ENCODE measurements at regions not wholly inside any gene's neighbourhood (a gene's known extent, or its start where the extent isn't known, plus 50 kb on each side); places are given as distances from the start of the nearest gene placed in this dataset.

DNA sequence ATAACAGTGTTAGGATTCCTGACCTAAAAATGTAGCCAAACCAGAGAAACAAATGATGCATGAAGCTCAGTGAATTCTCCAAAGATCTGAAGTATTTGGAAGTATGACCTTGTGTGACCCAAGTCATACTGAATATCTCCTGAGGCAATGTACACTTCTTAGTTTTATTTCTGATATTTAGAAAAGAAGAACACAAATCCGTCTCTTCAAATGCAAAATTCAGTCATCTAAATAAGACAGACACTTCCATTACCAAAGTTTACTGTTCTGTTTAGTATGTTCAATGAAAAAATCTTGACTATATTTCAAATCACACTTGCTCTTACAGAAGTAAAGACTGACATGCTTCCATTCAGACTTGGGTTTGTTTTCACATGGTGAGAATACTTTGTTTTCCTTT lies 495.7 kb downstream of the RIT2 start:
- no peaks in the 10 kb centered on the region for H3K27me3 ChIP-seq (ENCODE audit: insufficient read depth in 3 of 3, low read length in 2 of 3)
- H3K36me3 ChIP-seq (ENCODE audit: insufficient read depth in 1 of 2, low read depth in 1 of 2), result no peaks in the 10 kb centered on the region
- no peak overlapping the region for H3K27ac ChIP-seq
- intact Hi-C loops (cut with DNase I), result no loop called here
- 29 to 78% (median 75%) methylated on average over 1 of the region's 1 CpG for WGBS, 3 donors
- no peak for DNase-seq
- TF ChIP-seq, protein P1, sequence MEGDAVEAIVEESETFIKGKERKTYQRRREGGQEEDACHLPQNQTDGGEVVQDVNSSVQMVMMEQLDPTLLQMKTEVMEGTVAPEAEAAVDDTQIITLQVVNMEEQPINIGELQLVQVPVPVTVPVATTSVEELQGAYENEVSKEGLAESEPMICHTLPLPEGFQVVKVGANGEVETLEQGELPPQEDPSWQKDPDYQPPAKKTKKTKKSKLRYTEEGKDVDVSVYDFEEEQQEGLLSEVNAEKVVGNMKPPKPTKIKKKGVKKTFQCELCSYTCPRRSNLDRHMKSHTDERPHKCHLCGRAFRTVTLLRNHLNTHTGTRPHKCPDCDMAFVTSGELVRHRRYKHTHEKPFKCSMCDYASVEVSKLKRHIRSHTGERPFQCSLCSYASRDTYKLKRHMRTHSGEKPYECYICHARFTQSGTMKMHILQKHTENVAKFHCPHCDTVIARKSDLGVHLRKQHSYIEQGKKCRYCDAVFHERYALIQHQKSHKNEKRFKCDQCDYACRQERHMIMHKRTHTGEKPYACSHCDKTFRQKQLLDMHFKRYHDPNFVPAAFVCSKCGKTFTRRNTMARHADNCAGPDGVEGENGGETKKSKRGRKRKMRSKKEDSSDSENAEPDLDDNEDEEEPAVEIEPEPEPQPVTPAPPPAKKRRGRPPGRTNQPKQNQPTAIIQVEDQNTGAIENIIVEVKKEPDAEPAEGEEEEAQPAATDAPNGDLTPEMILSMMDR (IDR thresholded peaks at IDR 0.05), result no peak
- H3K9me3 ChIP-seq, result no peaks in the 10 kb centered on the region
- H3K4me3 ChIP-seq, result no peak overlapping the region
- no peaks in the 10 kb centered on the region for H3K4me1 ChIP-seq
- ATAC-seq, result no peak

DNA sequence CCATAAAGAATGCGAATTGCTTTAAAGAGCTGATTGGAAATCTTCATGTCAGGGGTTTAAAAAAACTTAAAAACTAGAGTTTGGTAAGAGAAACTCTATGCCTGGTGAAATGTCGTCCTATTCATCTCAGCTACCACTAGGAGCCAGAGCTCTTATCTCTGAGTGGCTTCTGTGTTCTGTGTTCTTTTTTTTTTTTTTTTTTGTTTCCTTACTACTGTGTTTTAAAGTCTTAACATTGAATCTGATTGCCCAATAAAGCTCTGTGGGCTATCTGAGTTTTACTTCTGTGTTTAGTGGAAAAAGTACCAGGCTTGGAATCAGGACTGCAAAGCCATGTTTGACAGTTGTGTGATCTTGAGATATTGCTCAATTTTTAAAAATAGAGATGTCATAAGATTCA lies 494.8 kb downstream of the RIT2 start:
- H3K27me3 ChIP-seq (ENCODE audit: insufficient read depth in 3 of 3, low read length in 2 of 3), result no peaks in the 10 kb centered on the region
- ATAC-seq, result no peak
- WGBS, 3 donors, result 75 to 85% (median 81%) methylated on average over 2 of the region's 2 CpGs
- TF ChIP-seq, protein P1 (IDR thresholded peaks at IDR 0.05), result no peak
- H3K4me1 ChIP-seq, result no peaks in the 10 kb centered on the region
- H3K36me3 ChIP-seq (ENCODE audit: insufficient read depth in 1 of 2, low read depth in 1 of 2), result no peaks in the 10 kb centered on the region
- DNase-seq, result no peak
- no peaks in the 10 kb centered on the region for H3K9me3 ChIP-seq
- H3K27ac ChIP-seq, result no peak overlapping the region
- intact Hi-C loops (cut with DNase I), result no loop called here
- no peak overlapping the region for H3K4me3 ChIP-seq

GRCh38 chr18:42623935-42624334 lies 491.6 kb downstream of the RIT2 start:
- 88 to 93% (median 90%) methylated on average over 4 of the region's 4 CpGs for WGBS, 3 donors
- H3K9me3 ChIP-seq, result no peaks in the 10 kb centered on the region
- no peaks in the 10 kb centered on the region for H3K36me3 ChIP-seq (ENCODE audit: insufficient read depth in 1 of 2, low read depth in 1 of 2)
- no peak for ATAC-seq
- H3K27me3 ChIP-seq (ENCODE audit: insufficient read depth in 3 of 3, low read length in 2 of 3), result no peaks in the 10 kb centered on the region
- H3K27ac ChIP-seq, result no peak overlapping the region
- H3K4me1 ChIP-seq, result no peaks in the 10 kb centered on the region
- H3K4me3 ChIP-seq, result no peak overlapping the region
- no peak for DNase-seq
- intact Hi-C loops (cut with DNase I), result no loop called here
- TF ChIP-seq, protein P1 (IDR thresholded peaks at IDR 0.05), result no peak

- H3K36me3 ChIP-seq (ENCODE audit: insufficient read depth in 1 of 2, low read depth in 1 of 2), result no peaks in the 10 kb centered on the region
- no peak for ATAC-seq
- H3K9me3 ChIP-seq, result no peaks in the 10 kb centered on the region
- TF ChIP-seq, protein P1 (IDR thresholded peaks at IDR 0.05), result no peak
- no peak for DNase-seq
- intact Hi-C loops (cut with DNase I), result no loop called here
- WGBS, 3 donors, result 71 to 85% (median 72%) methylated on average over 1 of the region's 1 CpG
- no peak overlapping the region for H3K27ac ChIP-seq
- H3K27me3 ChIP-seq (ENCODE audit: insufficient read depth in 3 of 3, low read length in 2 of 3), result no peaks in the 10 kb centered on the region
- no peaks in the 10 kb centered on the region for H3K4me1 ChIP-seq
- no peak overlapping the region for H3K4me3 ChIP-seq
Measured at GRCh38 chr18:42632801-42633200, 482.7 kb downstream of the RIT2 start.

- Histone ChIP-seq H3K4me3 (no peak overlapping the region), H3K4me1 (no peaks in the 10 kb centered on the region), H3K36me3 (ENCODE audit: insufficient read depth in 1 of 2, low read depth in 1 of 2) (no peaks in the 10 kb centered on the region), H3K27me3 (ENCODE audit: insufficient read depth in 3 of 3, low read length in 2 of 3) (no peaks in the 10 kb centered on the region), H3K9me3 (no peaks in the 10 kb centered on the region), H3K27ac (no peak overlapping the region)
- TF ChIP-seq, protein P1 (IDR thresholded peaks at IDR 0.05), result no peak
- ATAC-seq (no peak), DNase-seq (no peak)
- WGBS, 3 donors, result 34 to 42% (median 41%) methylated on average over 3 of the region's 3 CpGs
- intact Hi-C loops (cut with DNase I), result no loop called here
Measured at GRCh38 chr18:42635378-42636048, 480.0 kb downstream of the RIT2 start.

All from psoas muscle (tissue), 7 donors.